ENCODE measurements at regions not wholly inside any gene's neighbourhood (a gene's known extent, or its start where the extent isn't known, plus 50 kb on each side); places are given as distances from the start of the nearest gene placed in this dataset.

- H4K5ac ChIP-seq (ENCODE audit: insufficient read length, low read depth, low read length): no peak overlapping the region
- H3K23ac ChIP-seq (ENCODE audit: insufficient read length): no peak overlapping the region
- H3K14ac ChIP-seq (ENCODE audit: insufficient read length): no peak overlapping the region
- H2AFZ ChIP-seq (ENCODE audit: low read length): no peak overlapping the region
- H2BK120ac ChIP-seq (replicated peaks; ENCODE audit: low read depth, low read length): no peak overlapping the region
- H2BK5ac ChIP-seq (ENCODE audit: low read depth, low read length): no peak overlapping the region
- POLR2A ChIA-PET (ENCODE audit: partially characterized antibody): no interaction called here
- no peaks in the 10 kb centered on the region for H3K36me3 ChIP-seq (ENCODE audit: control insufficient read depth in 2 of 4, insufficient read depth in 4 of 4, low read length in 3 of 4)
- no peak overlapping the region for H2AK5ac ChIP-seq (ENCODE audit: low read depth, low read length)
- H2BK12ac ChIP-seq (ENCODE audit: low read depth, low read length): no peak overlapping the region
- no peak overlapping the region for H3K27ac ChIP-seq (ENCODE audit: low read depth, low read length)
- no peaks in the 10 kb centered on the region for H3K9me3 ChIP-seq (ENCODE audit: insufficient read depth in 2 of 2, low read depth in 1 of 2, low read length in 1 of 2)
- no peak overlapping the region for H3K56ac ChIP-seq (replicated peaks; ENCODE audit: insufficient read length, low read depth, low read length)
- H3K79me1 ChIP-seq (ENCODE audit: low read depth, low read length): no peaks in the 10 kb centered on the region
- CTCF ChIA-PET (ENCODE audit: partially characterized antibody): interaction anchor here (1.0 to 9.3 kb wide), 3 partner anchors 11 to 214 kb away, joined by 4 to 90 read pairs (median 4); no protein-coding TSS in a partner anchor
- H3K4me2 ChIP-seq (ENCODE audit: insufficient read depth in 1 of 2, low read depth in 2 of 2, low read length in 2 of 2): no peak overlapping the region
- FAIRE-seq (no peak), DNase-seq (ENCODE audit: low read depth in 1 of 2, low spot score in 2 of 2) (no peak)
- H4K20me1 ChIP-seq (replicated peaks in 1 of 2; ENCODE audit: control insufficient read depth in 1 of 2, insufficient read depth in 2 of 2, low read length in 2 of 2): no peaks in the 10 kb centered on the region
- H3K4me3 ChIP-seq (ENCODE audit: extremely low read depth in 1 of 4, insufficient read depth in 2 of 4, low read depth in 3 of 4, low read length in 4 of 4): no peak overlapping the region
- no peak overlapping the region for H3K9ac ChIP-seq (replicated peaks in 1 of 4; ENCODE audit: extremely low read depth in 1 of 4, low read depth in 3 of 4, low read length in 3 of 4)
- no peaks in the 10 kb centered on the region; a peak in 1 of 7 replicates for H3K27me3 ChIP-seq (replicated peaks in 1 of 4; ENCODE audit: control insufficient read depth in 3 of 4, extremely low read depth in 1 of 4, insufficient read depth in 3 of 4, low read length in 3 of 4)
- H2BK20ac ChIP-seq (ENCODE audit: low read length): no peak overlapping the region
- no peak overlapping the region for H4K91ac ChIP-seq (replicated peaks; ENCODE audit: insufficient read length, low read length)
- H3K4me1 ChIP-seq (replicated peaks in 1 of 4; ENCODE audit: control insufficient read depth in 3 of 4, insufficient read depth in 4 of 4, low read length in 3 of 4): peaks cover 0 to 7% (median 2%) of the 10 kb centered on the region in 4 experiments; a peak in 3 of 7 replicates
- 100% methylated on average over 1 of the region's 1 CpG; no CpG with 5 or more reads in 1 of the 2 experiments for WGBS, 2 experiments (ENCODE audit: extremely low coverage in 1 of 2, insufficient coverage in 1 of 2, insufficient read length in 1 of 2, insufficient replicate concordance in 2 of 2, low coverage in 1 of 2, low lambda C conversion rate in 2 of 2, missing lambda C conversion rate in 1 of 2)
- H3K4ac ChIP-seq (replicated peaks; ENCODE audit: insufficient read length, low read depth, low read length): no peak overlapping the region
- H3K18ac ChIP-seq (ENCODE audit: extremely low read depth, low read length): no peak overlapping the region
- no peak overlapping the region for H4K8ac ChIP-seq (ENCODE audit: extremely low read depth, insufficient read depth, low read length)
- no peaks in the 10 kb centered on the region for H3K79me2 ChIP-seq (ENCODE audit: control insufficient read depth in 1 of 2, insufficient read depth in 2 of 2, low read length in 2 of 2)
- no peak overlapping the region for H2BK15ac ChIP-seq (ENCODE audit: low read length)
- no peaks in the 10 kb centered on the region for H3K23me2 ChIP-seq (ENCODE audit: low read depth, low read length)
- TF ChIP-seq SIN3A (conservative IDR thresholded peaks at IDR 0.05 in 1 of 2, IDR thresholded peaks at IDR 0.05 in 1 of 2; ENCODE audit: low read depth in 1 of 2, low read length in 2 of 2): no peak
- no peak for TF ChIP-seq BACH1 (IDR thresholded peaks at IDR 0.05; ENCODE audit: low read length)
- no peak for TF ChIP-seq MAX (IDR thresholded peaks at IDR 0.05)
- TF ChIP-seq SP2 (IDR thresholded peaks at IDR 0.05; ENCODE audit: low read length): no peak
- TF ChIP-seq PHF8 (conservative IDR thresholded peaks at IDR 0.05; ENCODE audit: low read depth, low read length): no peak
- no peak for TF ChIP-seq TAF7 (optimal IDR thresholded peaks at IDR 0.05; ENCODE audit: borderline replicate concordance, low read depth, low read length)
- TF ChIP-seq, protein P1, sequence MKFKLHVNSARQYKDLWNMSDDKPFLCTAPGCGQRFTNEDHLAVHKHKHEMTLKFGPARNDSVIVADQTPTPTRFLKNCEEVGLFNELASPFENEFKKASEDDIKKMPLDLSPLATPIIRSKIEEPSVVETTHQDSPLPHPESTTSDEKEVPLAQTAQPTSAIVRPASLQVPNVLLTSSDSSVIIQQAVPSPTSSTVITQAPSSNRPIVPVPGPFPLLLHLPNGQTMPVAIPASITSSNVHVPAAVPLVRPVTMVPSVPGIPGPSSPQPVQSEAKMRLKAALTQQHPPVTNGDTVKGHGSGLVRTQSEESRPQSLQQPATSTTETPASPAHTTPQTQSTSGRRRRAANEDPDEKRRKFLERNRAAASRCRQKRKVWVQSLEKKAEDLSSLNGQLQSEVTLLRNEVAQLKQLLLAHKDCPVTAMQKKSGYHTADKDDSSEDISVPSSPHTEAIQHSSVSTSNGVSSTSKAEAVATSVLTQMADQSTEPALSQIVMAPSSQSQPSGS (IDR thresholded peaks at IDR 0.05; ENCODE audit: low read length): no peak
- TF ChIP-seq GABPA (IDR thresholded peaks at IDR 0.05; ENCODE audit: borderline replicate concordance, insufficient read depth, low read length): no peak
These were observed 91.9 kb upstream of the MBNL2 start for GRCh38 chr13:97130190-97130589.
